ENCODE measurements at regions not wholly inside any gene's neighbourhood (a gene's known extent, or its start where the extent isn't known, plus 50 kb on each side); places are given as distances from the start of the nearest gene placed in this dataset.

DNA sequence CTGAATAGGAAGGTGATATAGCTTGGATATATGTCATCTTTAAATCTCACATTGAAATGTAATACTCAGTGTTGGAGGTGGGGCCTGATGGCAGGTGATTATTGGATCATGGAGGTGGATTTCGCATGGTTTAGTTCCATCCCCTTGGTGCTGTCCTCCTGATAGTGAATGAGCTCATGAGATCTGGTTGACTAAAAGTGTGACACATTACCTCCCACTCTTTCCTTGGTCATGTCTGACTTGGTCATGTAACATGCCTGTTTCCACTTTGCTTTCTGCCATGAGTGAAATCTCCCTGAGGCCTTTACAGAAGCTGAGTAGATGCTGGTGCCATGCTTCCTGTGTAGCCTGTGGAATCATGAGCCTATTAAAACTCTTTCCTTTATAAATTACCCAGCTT, 664.5 kb upstream of the NR5A2 start:
- ATAC-seq (no peak), DNase-seq (ENCODE audit: low spot score) (no peak), FAIRE-seq (no peak)
- no peak overlapping the region for H3K9ac ChIP-seq (ENCODE audit: insufficient read depth, low read depth, low read length)
- 27% methylated on average over 1 of the region's 1 CpG for WGBS (ENCODE audit: low lambda C conversion rate)
- TF ChIP-seq, protein P1, sequence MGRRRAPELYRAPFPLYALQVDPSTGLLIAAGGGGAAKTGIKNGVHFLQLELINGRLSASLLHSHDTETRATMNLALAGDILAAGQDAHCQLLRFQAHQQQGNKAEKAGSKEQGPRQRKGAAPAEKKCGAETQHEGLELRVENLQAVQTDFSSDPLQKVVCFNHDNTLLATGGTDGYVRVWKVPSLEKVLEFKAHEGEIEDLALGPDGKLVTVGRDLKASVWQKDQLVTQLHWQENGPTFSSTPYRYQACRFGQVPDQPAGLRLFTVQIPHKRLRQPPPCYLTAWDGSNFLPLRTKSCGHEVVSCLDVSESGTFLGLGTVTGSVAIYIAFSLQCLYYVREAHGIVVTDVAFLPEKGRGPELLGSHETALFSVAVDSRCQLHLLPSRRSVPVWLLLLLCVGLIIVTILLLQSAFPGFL (CRISPR knock-in tag; IDR thresholded peaks at IDR 0.05) = no peak
- TF ChIP-seq ZNF143 (CRISPR knock-in tag; IDR thresholded peaks at IDR 0.05) (no peak), ARNT (IDR thresholded peaks at IDR 0.05) (no peak), RBM22 (optimal IDR thresholded peaks at IDR 0.05; ENCODE audit: low read length) (no peak), ZNF430 (CRISPR knock-in tag; IDR thresholded peaks at IDR 0.05) (no peak), RORA (CRISPR knock-in tag; IDR thresholded peaks at IDR 0.05) (no peak), ZNF234 (CRISPR knock-in tag; conservative IDR thresholded peaks at IDR 0.05) (no peak), PHF21A (CRISPR knock-in tag; IDR thresholded peaks at IDR 0.05) (no peak), SCMH1 (CRISPR knock-in tag; IDR thresholded peaks at IDR 0.05; ENCODE audit: borderline replicate concordance) (no peak), ZNF776 (CRISPR knock-in tag; IDR thresholded peaks at IDR 0.05) (no peak), REL (CRISPR knock-in tag; conservative IDR thresholded peaks at IDR 0.05) (no peak)
- TF ChIP-seq, protein P2, sequence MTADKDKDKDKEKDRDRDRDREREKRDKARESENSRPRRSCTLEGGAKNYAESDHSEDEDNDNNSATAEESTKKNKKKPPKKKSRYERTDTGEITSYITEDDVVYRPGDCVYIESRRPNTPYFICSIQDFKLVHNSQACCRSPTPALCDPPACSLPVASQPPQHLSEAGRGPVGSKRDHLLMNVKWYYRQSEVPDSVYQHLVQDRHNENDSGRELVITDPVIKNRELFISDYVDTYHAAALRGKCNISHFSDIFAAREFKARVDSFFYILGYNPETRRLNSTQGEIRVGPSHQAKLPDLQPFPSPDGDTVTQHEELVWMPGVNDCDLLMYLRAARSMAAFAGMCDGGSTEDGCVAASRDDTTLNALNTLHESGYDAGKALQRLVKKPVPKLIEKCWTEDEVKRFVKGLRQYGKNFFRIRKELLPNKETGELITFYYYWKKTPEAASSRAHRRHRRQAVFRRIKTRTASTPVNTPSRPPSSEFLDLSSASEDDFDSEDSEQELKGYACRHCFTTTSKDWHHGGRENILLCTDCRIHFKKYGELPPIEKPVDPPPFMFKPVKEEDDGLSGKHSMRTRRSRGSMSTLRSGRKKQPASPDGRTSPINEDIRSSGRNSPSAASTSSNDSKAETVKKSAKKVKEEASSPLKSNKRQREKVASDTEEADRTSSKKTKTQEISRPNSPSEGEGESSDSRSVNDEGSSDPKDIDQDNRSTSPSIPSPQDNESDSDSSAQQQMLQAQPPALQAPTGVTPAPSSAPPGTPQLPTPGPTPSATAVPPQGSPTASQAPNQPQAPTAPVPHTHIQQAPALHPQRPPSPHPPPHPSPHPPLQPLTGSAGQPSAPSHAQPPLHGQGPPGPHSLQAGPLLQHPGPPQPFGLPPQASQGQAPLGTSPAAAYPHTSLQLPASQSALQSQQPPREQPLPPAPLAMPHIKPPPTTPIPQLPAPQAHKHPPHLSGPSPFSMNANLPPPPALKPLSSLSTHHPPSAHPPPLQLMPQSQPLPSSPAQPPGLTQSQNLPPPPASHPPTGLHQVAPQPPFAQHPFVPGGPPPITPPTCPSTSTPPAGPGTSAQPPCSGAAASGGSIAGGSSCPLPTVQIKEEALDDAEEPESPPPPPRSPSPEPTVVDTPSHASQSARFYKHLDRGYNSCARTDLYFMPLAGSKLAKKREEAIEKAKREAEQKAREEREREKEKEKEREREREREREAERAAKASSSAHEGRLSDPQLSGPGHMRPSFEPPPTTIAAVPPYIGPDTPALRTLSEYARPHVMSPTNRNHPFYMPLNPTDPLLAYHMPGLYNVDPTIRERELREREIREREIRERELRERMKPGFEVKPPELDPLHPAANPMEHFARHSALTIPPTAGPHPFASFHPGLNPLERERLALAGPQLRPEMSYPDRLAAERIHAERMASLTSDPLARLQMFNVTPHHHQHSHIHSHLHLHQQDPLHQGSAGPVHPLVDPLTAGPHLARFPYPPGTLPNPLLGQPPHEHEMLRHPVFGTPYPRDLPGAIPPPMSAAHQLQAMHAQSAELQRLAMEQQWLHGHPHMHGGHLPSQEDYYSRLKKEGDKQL (CRISPR knock-in tag; IDR thresholded peaks at IDR 0.05; ENCODE audit: low read depth) = no peak
- TF ChIP-seq, protein P3, sequence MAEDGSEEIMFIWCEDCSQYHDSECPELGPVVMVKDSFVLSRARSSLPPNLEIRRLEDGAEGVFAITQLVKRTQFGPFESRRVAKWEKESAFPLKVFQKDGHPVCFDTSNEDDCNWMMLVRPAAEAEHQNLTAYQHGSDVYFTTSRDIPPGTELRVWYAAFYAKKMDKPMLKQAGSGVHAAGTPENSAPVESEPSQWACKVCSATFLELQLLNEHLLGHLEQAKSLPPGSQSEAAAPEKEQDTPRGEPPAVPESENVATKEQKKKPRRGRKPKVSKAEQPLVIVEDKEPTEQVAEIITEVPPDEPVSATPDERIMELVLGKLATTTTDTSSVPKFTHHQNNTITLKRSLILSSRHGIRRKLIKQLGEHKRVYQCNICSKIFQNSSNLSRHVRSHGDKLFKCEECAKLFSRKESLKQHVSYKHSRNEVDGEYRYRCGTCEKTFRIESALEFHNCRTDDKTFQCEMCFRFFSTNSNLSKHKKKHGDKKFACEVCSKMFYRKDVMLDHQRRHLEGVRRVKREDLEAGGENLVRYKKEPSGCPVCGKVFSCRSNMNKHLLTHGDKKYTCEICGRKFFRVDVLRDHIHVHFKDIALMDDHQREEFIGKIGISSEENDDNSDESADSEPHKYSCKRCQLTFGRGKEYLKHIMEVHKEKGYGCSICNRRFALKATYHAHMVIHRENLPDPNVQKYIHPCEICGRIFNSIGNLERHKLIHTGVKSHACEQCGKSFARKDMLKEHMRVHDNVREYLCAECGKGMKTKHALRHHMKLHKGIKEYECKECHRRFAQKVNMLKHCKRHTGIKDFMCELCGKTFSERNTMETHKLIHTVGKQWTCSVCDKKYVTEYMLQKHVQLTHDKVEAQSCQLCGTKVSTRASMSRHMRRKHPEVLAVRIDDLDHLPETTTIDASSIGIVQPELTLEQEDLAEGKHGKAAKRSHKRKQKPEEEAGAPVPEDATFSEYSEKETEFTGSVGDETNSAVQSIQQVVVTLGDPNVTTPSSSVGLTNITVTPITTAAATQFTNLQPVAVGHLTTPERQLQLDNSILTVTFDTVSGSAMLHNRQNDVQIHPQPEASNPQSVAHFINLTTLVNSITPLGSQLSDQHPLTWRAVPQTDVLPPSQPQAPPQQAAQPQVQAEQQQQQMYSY (CRISPR knock-in tag; IDR thresholded peaks at IDR 0.05) = no peak
- TF ChIP-seq, protein P4, sequence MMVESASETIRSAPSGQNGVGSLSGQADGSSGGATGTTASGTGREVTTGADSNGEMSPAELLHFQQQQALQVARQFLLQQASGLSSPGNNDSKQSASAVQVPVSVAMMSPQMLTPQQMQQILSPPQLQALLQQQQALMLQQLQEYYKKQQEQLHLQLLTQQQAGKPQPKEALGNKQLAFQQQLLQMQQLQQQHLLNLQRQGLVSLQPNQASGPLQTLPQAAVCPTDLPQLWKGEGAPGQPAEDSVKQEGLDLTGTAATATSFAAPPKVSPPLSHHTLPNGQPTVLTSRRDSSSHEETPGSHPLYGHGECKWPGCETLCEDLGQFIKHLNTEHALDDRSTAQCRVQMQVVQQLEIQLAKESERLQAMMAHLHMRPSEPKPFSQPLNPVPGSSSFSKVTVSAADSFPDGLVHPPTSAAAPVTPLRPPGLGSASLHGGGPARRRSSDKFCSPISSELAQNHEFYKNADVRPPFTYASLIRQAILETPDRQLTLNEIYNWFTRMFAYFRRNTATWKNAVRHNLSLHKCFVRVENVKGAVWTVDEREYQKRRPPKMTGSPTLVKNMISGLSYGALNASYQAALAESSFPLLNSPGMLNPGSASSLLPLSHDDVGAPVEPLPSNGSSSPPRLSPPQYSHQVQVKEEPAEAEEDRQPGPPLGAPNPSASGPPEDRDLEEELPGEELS (CRISPR knock-in tag; IDR thresholded peaks at IDR 0.05) = no peak
- no peak overlapping the region for H3K4me2 ChIP-seq (ENCODE audit: low read depth, low read length)
- H2AFZ ChIP-seq (ENCODE audit: low read length) = no peak overlapping the region
- ChIA-PET CTCF (ENCODE audit: low intra/inter-chr PET ratio, low total read pairs) (no interaction called here), POLR2A (no interaction called here)
- in situ Hi-C loops (cut with HindIII; ENCODE audit: extremely low pct_ligation_motif_present, low pct_unique_long_range_greater_than_20kb) = no loop called here
- H3K9me3 ChIP-seq (ENCODE audit: low read length) = peaks cover 20% of the 10 kb centered on the region
- H3K4me3 ChIP-seq (replicated peaks in 1 of 3; ENCODE audit: insufficient read depth in 1 of 3, low read depth in 2 of 3, low read length in 3 of 3) = no peak overlapping the region
- intact Hi-C loops (cut with micrococcal nuclease; ENCODE audit: unreplicated experiment) = no loop called here
- no peaks in the 10 kb centered on the region for H3K4me1 ChIP-seq (ENCODE audit: insufficient read depth, low read length)
- no TSS peak for BruUV-seq (replicated peaks)
- H3K79me2 ChIP-seq (ENCODE audit: insufficient read depth, low read length) = no peaks in the 10 kb centered on the region
- H3K27ac ChIP-seq (ENCODE audit: extremely low read length, insufficient read depth, low read length) = no peak overlapping the region
- H3K27me3 ChIP-seq (ENCODE audit: control insufficient read depth in 1 of 2, insufficient read depth in 2 of 2, low read length in 2 of 2) = no peaks in the 10 kb centered on the region
- H4K20me1 ChIP-seq (ENCODE audit: insufficient read depth, low read length) = no peaks in the 10 kb centered on the region
- no peaks in the 10 kb centered on the region for H3K36me3 ChIP-seq (replicated peaks in 1 of 2; ENCODE audit: control insufficient read depth in 1 of 2, insufficient read depth in 2 of 2, low read length in 2 of 2)
